ENCODE measurements at regions not wholly inside any gene's neighbourhood (a gene's known extent, or its start where the extent isn't known, plus 50 kb on each side); places are given as distances from the start of the nearest gene placed in this dataset.
"Not testable (repeated sequence)": the region's sequence is repeated elsewhere in the genome, so short reads cannot be mapped to it uniquely, and the experiment has no call there.

GRCh38 chr13:90585392-90585791, 762.1 kb upstream of the MIR17HG start:
- no peak for DNase-seq

DNA sequence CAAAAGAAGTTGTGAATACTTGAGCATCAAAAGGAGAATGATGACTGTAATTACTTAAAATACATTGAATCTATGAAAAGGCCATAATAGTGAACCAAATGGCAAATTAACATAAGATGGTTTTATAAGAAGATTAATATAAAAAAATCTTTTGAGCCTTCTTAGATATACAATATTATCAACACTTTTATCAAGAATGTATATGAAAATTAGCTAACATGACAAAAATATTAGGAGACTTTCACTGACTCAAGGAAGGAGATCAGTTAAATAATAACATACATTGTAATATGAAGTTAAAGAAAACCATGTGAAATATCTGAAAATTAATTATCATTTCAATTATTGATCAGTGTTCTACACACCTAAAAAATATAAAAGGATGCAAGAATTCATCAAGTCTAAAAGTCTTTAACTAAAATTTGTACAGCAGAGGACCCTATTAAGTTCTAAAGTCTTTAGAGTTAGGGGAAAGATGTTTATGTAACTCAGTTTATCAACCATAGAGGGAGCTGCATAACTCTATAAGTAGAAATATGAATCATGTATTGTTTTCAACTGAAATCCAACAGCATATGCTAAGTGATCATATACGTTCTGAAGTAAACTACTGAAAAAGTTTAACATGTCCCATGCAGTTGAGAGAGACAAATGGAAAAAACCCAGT, 756.1 kb upstream of the MIR17HG start:
- DNase-seq, result no peak

DNA sequence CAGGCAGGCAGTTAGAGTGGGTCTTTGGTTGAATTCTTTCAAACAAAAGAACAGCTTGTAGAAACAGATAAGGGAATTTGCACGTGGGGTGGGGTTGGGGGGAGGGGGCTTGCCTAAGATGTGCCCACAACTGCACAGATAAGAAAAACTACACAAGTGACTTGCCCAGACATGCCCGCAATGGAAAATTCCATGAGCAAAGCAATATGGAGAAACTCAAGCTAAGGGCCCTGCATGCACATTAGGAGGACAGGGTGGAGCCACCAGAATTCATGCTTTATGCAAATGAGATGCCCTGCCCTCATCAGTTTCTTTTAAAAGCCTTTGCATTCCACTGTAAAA, 755.6 kb upstream of the MIR17HG start:
- no peak for DNase-seq

DNA sequence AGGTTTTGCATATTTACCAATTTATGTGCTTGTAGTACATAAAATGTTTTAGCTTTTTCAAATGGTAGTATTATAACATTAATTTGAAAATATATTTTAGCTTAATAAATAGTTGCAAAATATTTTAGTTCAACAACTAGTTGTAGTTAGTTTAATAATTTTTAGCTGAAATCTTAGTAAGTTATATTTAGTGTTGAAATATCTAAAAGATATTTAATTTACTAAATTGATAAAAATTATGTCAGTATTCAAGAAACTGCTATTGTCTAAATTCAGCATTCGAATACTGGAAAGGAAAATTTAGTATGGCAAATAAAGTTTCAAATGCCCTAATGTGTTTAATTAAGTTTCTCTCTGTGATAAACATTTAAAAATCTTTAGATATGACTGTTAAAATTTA, 754.5 kb upstream of the MIR17HG start:
- no peak for DNase-seq

DNA sequence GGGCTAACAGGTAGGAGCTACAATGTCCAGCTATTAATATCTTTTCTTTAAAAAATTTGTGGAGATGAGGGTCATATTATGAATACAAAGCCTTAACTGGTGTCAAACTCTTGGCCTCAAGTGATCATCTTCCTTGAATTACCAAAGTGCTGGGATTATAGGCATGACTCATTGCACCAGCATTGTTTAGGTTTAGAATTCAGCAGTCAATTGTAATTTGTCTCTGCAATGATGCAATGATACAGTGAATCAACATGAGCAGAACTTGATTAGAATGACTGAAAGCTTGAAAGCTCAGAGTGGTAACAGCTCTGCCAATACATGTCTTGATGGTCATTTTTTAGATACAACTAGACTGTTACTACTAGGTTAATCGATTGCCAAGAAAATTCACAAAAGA, 752.8 kb upstream of the MIR17HG start:
- DNase-seq, result no peak

GRCh38 chr13:90605664-90606063, 741.8 kb upstream of the MIR17HG start:
- no peak for DNase-seq

DNA sequence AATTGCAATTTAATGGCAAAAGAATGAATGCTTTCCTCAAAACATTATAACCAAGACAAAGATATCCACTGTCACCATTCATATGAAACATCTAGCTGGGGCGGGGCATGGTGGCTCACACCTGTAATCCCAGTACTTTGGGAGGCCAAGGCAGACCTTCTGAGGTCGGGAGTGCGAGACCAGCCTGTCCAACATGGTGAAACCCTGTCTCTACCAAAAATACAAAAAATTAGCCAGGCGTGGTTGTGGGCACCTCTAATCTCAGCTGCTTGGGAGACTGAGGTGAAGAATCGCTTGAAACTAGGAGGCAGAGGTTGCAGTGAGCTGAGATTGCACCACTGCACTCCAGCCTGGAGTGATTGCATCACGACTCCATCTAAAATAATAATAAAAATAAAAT, 740.6 kb upstream of the MIR17HG start:
- not testable (repeated sequence) for DNase-seq

- DNase-seq, result no peak
Observed at GRCh38 chr13:90612391-90612790, 735.1 kb upstream of the MIR17HG start.

DNA sequence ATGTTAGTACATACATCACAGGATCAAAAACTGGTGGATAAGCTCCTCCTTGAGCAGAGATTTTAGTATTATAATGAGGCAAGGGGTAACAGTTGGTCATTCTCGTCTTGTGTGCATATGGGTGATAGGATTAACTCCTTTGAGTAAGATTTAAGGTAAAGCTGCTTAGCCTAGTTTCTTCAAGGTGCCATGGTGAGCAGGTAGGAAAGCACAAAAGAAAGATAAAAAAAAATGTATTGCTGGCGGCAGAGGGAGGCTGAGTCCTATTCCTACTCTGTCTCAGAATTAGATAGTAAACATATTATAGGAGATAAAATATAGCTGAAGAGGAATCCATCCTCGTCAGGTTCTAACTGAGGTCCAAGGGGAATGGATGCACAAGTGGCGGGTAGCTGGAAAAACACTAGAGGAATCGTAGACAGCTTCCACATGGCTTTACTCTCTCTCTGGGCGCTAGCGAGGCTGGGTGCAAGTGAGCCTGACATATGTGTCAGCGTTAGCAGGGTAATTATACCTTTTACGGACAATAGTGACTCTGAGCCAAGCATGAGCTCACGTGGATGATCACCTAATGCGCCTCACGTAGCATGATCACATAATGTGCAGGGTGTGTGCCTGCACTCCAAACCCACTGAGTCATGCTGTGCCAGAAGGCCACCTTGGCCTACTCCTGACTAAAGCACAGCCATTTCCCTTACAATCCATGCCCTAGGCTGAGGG, 734.3 kb upstream of the MIR17HG start:
- no peak for DNase-seq

- DNase-seq, result no peak
Observed at GRCh38 chr13:90615236-90615635, 732.3 kb upstream of the MIR17HG start.

- no peak for DNase-seq
Observed at GRCh38 chr13:90615767-90616166, 731.7 kb upstream of the MIR17HG start.

DNA sequence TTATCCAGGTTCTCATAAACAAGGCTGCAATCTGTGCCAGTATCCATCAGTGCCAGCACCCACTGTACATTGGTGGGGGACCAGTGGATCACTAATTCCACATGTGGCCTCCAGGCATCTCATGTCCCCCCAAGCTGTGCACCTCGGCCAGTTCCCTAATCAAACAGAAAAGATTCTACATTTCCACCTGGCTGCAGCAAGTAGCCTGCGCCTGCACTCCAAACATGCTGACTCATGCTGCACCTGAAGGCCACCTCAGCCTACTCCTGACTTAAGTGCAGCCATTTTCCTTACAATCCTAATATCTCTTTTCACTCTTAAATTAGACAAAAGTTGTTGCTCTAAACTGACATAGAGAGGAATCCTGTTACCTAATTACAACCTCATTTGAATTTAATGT, 729.4 kb upstream of the MIR17HG start:
- DNase-seq, result no peak

GRCh38 chr13:90622541-90622940, 724.9 kb upstream of the MIR17HG start:
- no peak for DNase-seq

- DNase-seq, result no peak
Observed at GRCh38 chr13:90623318-90624011, 724.0 kb upstream of the MIR17HG start.

- no peak for DNase-seq
Observed at GRCh38 chr13:90627813-90628212, 719.7 kb upstream of the MIR17HG start.

DNA sequence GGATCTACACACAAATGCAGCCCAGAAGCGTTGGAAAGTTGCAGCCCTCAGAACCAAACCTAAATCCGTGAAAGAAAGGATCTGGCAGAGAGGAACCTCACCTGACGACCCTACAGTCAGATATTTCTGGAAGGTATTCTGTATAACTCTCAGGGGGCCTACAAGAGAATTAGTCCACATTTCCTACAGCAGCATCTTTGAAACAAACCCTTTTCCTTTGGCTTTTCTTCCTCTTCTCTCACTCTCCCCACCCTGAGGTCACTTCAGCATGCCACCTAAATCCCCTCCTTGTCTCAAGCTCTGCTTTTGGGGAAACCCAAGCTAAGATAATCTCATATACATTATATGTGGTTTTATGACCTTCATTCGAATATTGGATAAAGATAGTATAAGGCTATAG, 719.0 kb upstream of the MIR17HG start:
- no peak for DNase-seq

DNA sequence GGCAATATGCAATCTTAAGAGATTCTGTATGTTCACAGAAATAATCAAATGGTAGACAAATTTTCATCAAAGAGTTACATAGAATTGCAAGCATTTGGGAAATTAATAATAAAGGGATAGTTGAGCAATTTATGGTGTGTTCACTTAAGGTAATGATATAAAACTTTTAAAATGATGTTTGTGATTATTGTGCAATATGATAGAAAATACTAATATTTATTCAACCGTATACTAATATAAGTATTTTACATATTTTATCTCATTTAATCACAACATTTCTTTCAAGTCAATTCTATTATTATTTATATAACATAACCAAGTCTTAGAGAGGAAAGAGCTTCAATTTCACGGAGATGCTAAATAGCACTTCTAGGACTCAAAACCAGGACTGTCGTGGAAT, 716.8 kb upstream of the MIR17HG start:
- no peak for DNase-seq

DNA sequence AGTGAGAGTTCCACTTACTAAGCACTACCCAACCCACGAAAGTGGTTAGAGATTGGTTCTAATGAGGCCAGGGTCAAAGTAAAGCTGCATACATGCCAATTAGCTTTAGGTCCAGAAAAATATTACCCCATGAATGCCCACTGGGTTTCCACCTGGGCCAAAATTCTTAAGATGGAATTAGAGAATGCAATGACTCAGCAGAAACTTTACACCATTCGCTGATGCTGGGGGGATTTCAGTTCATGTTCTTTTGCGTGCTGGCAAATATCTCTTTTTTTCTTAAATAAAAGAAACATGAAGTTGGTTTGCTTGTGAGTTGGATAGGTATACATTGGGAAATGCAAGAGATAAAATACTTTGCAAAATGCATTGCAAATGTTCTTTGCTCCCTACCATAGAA, 715.3 kb upstream of the MIR17HG start:
- no peak for DNase-seq

- no peak for DNase-seq
Observed at GRCh38 chr13:90633849-90634248, 713.6 kb upstream of the MIR17HG start.

DNA sequence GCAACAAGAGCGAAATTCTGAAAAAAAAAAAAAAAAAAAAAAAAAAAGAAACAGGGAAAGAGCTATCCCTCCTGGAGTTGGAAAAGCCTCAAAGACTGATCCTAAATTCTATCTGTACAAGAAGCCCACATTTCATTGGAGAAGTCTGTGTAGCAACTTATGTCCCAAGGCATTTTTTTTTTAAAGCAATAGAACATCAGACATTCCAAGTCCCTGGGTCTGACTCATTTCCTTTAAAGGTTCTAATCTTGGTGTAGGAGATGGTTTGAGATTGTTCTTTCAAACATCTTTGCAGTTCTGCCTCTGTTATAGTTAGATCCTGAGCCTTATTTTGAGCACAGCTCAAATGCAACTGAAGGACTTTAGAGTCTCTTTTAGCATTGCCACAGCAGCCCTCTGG, 706.5 kb upstream of the MIR17HG start:
- no peak for DNase-seq

DNA sequence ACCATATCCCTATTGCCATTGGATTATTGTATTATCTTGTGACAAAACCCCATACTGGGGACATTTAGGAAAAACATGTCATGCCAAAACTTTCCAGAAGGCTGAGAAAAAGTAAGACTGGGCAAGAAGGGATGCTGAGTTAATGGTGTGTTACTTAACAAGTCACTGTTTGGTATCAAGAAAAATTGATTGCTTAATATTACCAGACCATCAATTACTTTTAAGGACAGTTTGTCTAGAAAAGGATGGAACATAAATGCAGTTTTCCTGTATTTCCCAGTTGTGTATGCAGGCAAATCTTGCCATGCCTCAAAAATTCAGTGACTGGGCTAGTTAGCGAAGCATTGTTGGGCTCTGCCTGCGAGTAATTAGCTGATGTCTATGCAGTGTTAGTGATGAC, 705.6 kb upstream of the MIR17HG start:
- no peak for DNase-seq

GRCh38 chr13:90645582-90645981, 701.9 kb upstream of the MIR17HG start:
- no peak for DNase-seq

GRCh38 chr13:90648497-90648896, 699.0 kb upstream of the MIR17HG start:
- DNase-seq, result no peak

DNA sequence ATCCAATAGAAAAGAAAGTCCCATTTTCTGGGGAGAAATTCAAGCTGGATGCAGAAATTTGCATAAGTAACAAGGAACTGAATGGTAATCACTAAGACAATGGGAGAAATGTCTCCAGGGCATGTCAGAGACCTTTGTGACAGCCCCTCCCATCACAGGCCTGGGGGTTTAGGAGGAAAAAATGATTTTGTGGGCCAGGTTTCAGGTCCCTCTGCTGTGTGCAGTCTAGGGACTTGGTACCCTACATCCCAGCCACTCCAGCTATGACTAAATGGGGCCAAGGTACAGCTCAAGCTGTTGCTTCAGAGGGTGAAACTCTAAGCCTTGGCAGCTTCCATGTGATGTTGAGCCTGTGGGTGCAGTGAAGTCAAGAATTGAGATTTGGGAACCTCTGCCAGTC, 695.5 kb upstream of the MIR17HG start:
- DNase-seq, result no peak

Data from NCI-H1694 treated with DMSO at 0.1 percent for 48 hours (cell line).